B cell (primary cell): ENCODE measurements at regions not wholly inside any gene's neighbourhood (a gene's known extent, or its start where the extent isn't known, plus 50 kb on each side); places are given as distances from the start of the nearest gene placed in this dataset.

Experiments
- ATAC-seq: fragments of 200-7000 bp; cut with Tn5 transposase; one replicate; pipeline ENCODE4 v1.10.0; 2021; ENCODE audit warnings: low read depth, mild to moderate bottlenecking, moderate number of reproducible peaks, moderate library complexity
- CTCF ChIA-PET: fragments of 350-600 bp; sonication (Branson Sonifier 250); formaldehyde crosslinking; loops from one replicate; lab custom pipeline; 2021; ENCODE audit warnings: antibody characterized with exemption, inconsistent platforms; lab: Charles Lee
- POLR2A ChIA-PET: fragments of 350-600 bp; sonication (Branson Sonifier 250); formaldehyde crosslinking; loops from one replicate; lab custom pipeline; 2021; ENCODE audit warnings: antibody characterized with exemption; lab: Charles Lee
- DNase-seq: peaks from one replicate; pipeline ENCODE4 v3.0.0; 2013
- H2AFZ ChIP-seq: 2 replicates; pipeline ENCODE4 v1.6.1; 2012; ENCODE audit warnings: mild to moderate bottlenecking, low read depth, low read length; ENCODE audit not compliant: insufficient read depth, poor library complexity, severe bottlenecking
- H3K27ac ChIP-seq, 2 donors: 1 replicate in 1 of 2; 2 replicates in 1 of 2; pipeline ENCODE4 v1.5.1; 2012 to 2013; ENCODE audit warnings: low read length in 2 of 2, mild to moderate bottlenecking in 2 of 2, moderate library complexity in 1 of 2
- H3K27me3 ChIP-seq, 4 experiments: fragments of 200-600 bp in 1 of 4; sonication (generic) in 1 of 4; replicated peaks in 1 of 4; 1 replicate in 2 of 4; 2 replicates in 2 of 4; pipeline versions ENCODE4 v1.6.1 to v1.7.0; 2013 to 2016; ENCODE audit warnings: low read length in 3 of 4, mild to moderate bottlenecking in 2 of 4, mixed read lengths in 1 of 4, moderate library complexity in 1 of 4; ENCODE audit not compliant: insufficient read depth in 4 of 4, control insufficient read depth in 3 of 4; ENCODE audit errors: control extremely low read depth in 1 of 4
- H3K36me3 ChIP-seq, 2 experiments: replicated peaks in 1 of 2; 1 replicate in 1 of 2; 2 replicates in 1 of 2; pipeline versions ENCODE4 v1.6.1 to v1.7.1; 2013; ENCODE audit warnings: low read length in 1 of 2; ENCODE audit not compliant: insufficient read depth in 2 of 2, control insufficient read depth in 1 of 2; ENCODE audit errors: control extremely low read depth in 1 of 2, extremely low read depth in 1 of 2
- H3K4me1 ChIP-seq, 2 donors: fragments of 200-600 bp in 1 of 2; sonication (generic) in 1 of 2; 1 replicate in 1 of 2; 2 replicates in 1 of 2; pipeline versions ENCODE4 v1.5.1 to v1.6.1; 2013 to 2017; ENCODE audit warnings: low read length in 2 of 2; ENCODE audit not compliant: control insufficient read depth in 2 of 2, insufficient read depth in 2 of 2
- H3K4me2 ChIP-seq: replicated peaks from 2 replicates; pipeline ENCODE3; 2012; ENCODE audit warnings: mild to moderate bottlenecking, low read depth, low read length; ENCODE audit not compliant: poor library complexity, severe bottlenecking
- H3K4me3 ChIP-seq, 5 experiments: fragments of 200-600 bp in 1 of 5; sonication (generic) in 1 of 5; 1 replicate in 3 of 5; 2 replicates in 2 of 5; pipeline versions ENCODE4 v1.5.1 to v1.7.0; 2011 to 2016; ENCODE audit warnings: low read length in 4 of 5, mild to moderate bottlenecking in 4 of 5, low read depth in 2 of 5, control low read depth in 1 of 5, moderate library complexity in 1 of 5; ENCODE audit not compliant: insufficient read depth in 1 of 5; ENCODE audit errors: control extremely low read depth in 1 of 5, extremely low read depth in 1 of 5
- H3K79me2 ChIP-seq: fragments of 200-600 bp; sonication (generic); one replicate; pipeline ENCODE4 v1.6.0; 2016; ENCODE audit warnings: low read length; ENCODE audit not compliant: control insufficient read depth, insufficient read depth
- H3K9ac ChIP-seq: fragments of 200-600 bp; sonication (generic); 2 replicates; pipeline ENCODE4 v1.6.1; 2017; ENCODE audit warnings: mild to moderate bottlenecking, low read length, moderate library complexity
- H3K9me3 ChIP-seq, 3 donors: one replicate each; pipeline versions ENCODE4 v1.6.1 to v1.7.1; 2013; ENCODE audit warnings: low read length in 2 of 3; ENCODE audit not compliant: control insufficient read depth in 2 of 3, insufficient read depth in 1 of 3; ENCODE audit errors: control extremely low read depth in 1 of 3
- H4K20me1 ChIP-seq: 2 replicates; pipeline ENCODE4 v1.6.0; 2012; ENCODE audit warnings: mild to moderate bottlenecking, low read length; ENCODE audit not compliant: insufficient read depth, control insufficient read depth, poor library complexity, severe bottlenecking
- H3K27ac Mint-ChIP-seq: one replicate; pipeline ENCODE4 v1.8.0; 2021; ENCODE audit warnings: mixed read lengths
- H3K27me3 Mint-ChIP-seq: one replicate; pipeline ENCODE4 v1.8.0; 2021; ENCODE audit warnings: mixed read lengths
- H3K4me1 Mint-ChIP-seq: one replicate; pipeline ENCODE4 v1.8.0; 2021; ENCODE audit warnings: mixed read lengths
- H3K4me3 Mint-ChIP-seq: one replicate; pipeline ENCODE4 v1.8.0; 2021; ENCODE audit warnings: mixed read lengths
- H3K9me3 Mint-ChIP-seq: one replicate; pipeline ENCODE4 v1.8.0; 2022; ENCODE audit warnings: mixed read lengths; ENCODE audit not compliant: insufficient read depth
- CTCF ChIP-seq: fragments of 200-600 bp; IDR thresholded peaks from one replicate; pipeline ENCODE4 v1.8.0; 2022; ENCODE audit warnings: antibody characterized with exemption, mild to moderate bottlenecking
- EZH2 ChIP-seq: IDR thresholded peaks from 2 replicates; pipeline ENCODE4 v1.6.1; 2012; ENCODE audit warnings: borderline replicate concordance, low read depth, mild to moderate bottlenecking, moderate library complexity, low read length; ENCODE audit not compliant: insufficient read depth, poor library complexity, severe bottlenecking
- WGBS: methylation state at CpG from one replicate; pipeline ENCODE4 v1.1.5; 2013; ENCODE audit warnings: missing lambda C conversion rate; ENCODE audit not compliant: insufficient coverage; 5-methylcytosine and 5-hydroxymethylcytosine counted together
- intact Hi-C: fragments of 100-400 bp; cut with micrococcal nuclease; formaldehyde crosslinking; loops from one replicate; pipeline ENCODE4 v1.10.0; 2022

- no peaks in the 10 kb centered on the region for H3K9me3 Mint-ChIP-seq
- ChIA-PET CTCF (no interaction called here), POLR2A (no interaction called here)
- H3K4me3 Mint-ChIP-seq, result no peak overlapping the region
- no peak for ATAC-seq
- no peak for TF ChIP-seq CTCF
- no peak for TF ChIP-seq EZH2
- peaks cover 4% of the 10 kb centered on the region for H3K27me3 Mint-ChIP-seq
- Histone ChIP-seq H3K9me3 (no peaks in the 10 kb centered on the region), H3K36me3 (no peaks in the 10 kb centered on the region), H3K27ac (no peak overlapping the region), H4K20me1 (no peaks in the 10 kb centered on the region), H3K4me1 (no peaks in the 10 kb centered on the region), H3K79me2 (no peaks in the 10 kb centered on the region), H2AFZ (no peak overlapping the region), H3K9ac (no peak overlapping the region), H3K27me3 (no peaks in the 10 kb centered on the region), H3K4me3 (no peak overlapping the region), H3K4me2 (no peak overlapping the region)
- DNase-seq, result no peak
- H3K4me1 Mint-ChIP-seq, result no peaks in the 10 kb centered on the region
- intact Hi-C loops, result no loop called here
- no peak overlapping the region for H3K27ac Mint-ChIP-seq
- WGBS, result 66% methylated on average over 3 of the region's 6 CpGs
These were observed 188.1 kb upstream of the CEP162 start for GRCh38 chr6:84415517-84415916.

GRCh38 chr6:84415068-84415467 is 187.6 kb upstream of the CEP162 start:
- Mint-ChIP-seq H3K4me3 (no peak overlapping the region), H3K9me3 (no peaks in the 10 kb centered on the region), H3K4me1 (no peaks in the 10 kb centered on the region), H3K27me3 (peaks cover 4% of the 10 kb centered on the region), H3K27ac (no peak overlapping the region)
- H4K20me1 ChIP-seq, result no peaks in the 10 kb centered on the region
- no peaks in the 10 kb centered on the region for H3K27me3 ChIP-seq
- no peaks in the 10 kb centered on the region for H3K79me2 ChIP-seq
- no peak overlapping the region for H3K4me3 ChIP-seq
- H2AFZ ChIP-seq, result no peak overlapping the region
- ChIA-PET CTCF (no interaction called here), POLR2A (no interaction called here)
- no peaks in the 10 kb centered on the region for H3K9me3 ChIP-seq
- intact Hi-C loops, result no loop called here
- no peak for TF ChIP-seq CTCF
- TF ChIP-seq EZH2, result no peak
- WGBS, result no CpG with 5 or more reads among the region's 2 CpGs
- no peaks in the 10 kb centered on the region for H3K36me3 ChIP-seq
- DNase-seq (no peak), ATAC-seq (no peak)
- no peak overlapping the region for H3K9ac ChIP-seq
- H3K4me1 ChIP-seq, result no peaks in the 10 kb centered on the region
- H3K4me2 ChIP-seq, result no peak overlapping the region
- H3K27ac ChIP-seq, result no peak overlapping the region
